GM12874 (cell line): ENCODE measurements at regions not wholly inside any gene's neighbourhood (a gene's known extent, or its start where the extent isn't known, plus 50 kb on each side); places are given as distances from the start of the nearest gene placed in this dataset.

ENCODE experiments used
- CTCF ChIP-seq: IDR thresholded peaks from 2 replicates; pipeline ENCODE4 v1.5.1; 2011; ENCODE audit warnings: low read depth, mild to moderate bottlenecking, control low read depth, low read length, moderate library complexity; ENCODE audit not compliant: insufficient read depth

GRCh38 chr6:74605922-74606581 lies 599.8 kb downstream of the COL12A1 start:
- no peak for TF ChIP-seq CTCF

- TF ChIP-seq CTCF = no peak
Measured at GRCh38 chr6:74604279-74604678, 601.6 kb downstream of the COL12A1 start.

GRCh38 chr6:74603322-74604076 lies 602.4 kb downstream of the COL12A1 start:
- TF ChIP-seq CTCF = no peak

- TF ChIP-seq CTCF = no peak
Measured at GRCh38 chr6:74602206-74602605, 603.6 kb downstream of the COL12A1 start.

- TF ChIP-seq CTCF = no peak
Measured at GRCh38 chr6:74598462-74599393, 607.1 kb downstream of the COL12A1 start.

- no peak for TF ChIP-seq CTCF
Measured at GRCh38 chr6:74597840-74598239, 608.0 kb downstream of the COL12A1 start.

- TF ChIP-seq CTCF = no peak
Measured at GRCh38 chr6:74597266-74597665, 608.6 kb downstream of the COL12A1 start.
